ENCODE measurements at regions not wholly inside any gene's neighbourhood (a gene's known extent, or its start where the extent isn't known, plus 50 kb on each side); places are given as distances from the start of the nearest gene placed in this dataset.

DNA sequence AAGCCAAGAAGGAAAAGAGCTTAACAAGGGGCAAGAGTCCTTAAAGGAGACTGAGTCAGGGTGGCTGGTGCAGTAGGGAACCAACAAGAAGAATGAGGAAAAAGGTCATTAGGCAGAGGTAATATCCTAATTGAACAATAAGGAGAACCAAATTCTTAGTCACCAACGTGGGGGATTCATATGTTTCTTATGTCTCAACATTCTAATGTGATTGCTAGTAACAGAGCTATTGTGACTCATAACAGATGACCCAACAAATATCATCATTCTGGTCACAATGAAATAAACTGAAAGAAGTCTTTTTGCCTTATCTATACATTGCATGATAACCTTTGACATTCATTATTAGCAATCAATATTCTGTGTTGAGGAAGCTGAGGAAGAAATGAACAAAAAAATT, 101.6 kb downstream of the RAP2A start:
- H3K4me3 ChIP-seq (ENCODE audit: low read depth, low read length) = no peak overlapping the region
- no peak for DNase-seq (ENCODE audit: low read depth)
- TF ChIP-seq, protein P1, sequence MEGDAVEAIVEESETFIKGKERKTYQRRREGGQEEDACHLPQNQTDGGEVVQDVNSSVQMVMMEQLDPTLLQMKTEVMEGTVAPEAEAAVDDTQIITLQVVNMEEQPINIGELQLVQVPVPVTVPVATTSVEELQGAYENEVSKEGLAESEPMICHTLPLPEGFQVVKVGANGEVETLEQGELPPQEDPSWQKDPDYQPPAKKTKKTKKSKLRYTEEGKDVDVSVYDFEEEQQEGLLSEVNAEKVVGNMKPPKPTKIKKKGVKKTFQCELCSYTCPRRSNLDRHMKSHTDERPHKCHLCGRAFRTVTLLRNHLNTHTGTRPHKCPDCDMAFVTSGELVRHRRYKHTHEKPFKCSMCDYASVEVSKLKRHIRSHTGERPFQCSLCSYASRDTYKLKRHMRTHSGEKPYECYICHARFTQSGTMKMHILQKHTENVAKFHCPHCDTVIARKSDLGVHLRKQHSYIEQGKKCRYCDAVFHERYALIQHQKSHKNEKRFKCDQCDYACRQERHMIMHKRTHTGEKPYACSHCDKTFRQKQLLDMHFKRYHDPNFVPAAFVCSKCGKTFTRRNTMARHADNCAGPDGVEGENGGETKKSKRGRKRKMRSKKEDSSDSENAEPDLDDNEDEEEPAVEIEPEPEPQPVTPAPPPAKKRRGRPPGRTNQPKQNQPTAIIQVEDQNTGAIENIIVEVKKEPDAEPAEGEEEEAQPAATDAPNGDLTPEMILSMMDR (IDR thresholded peaks at IDR 0.05; ENCODE audit: insufficient read depth, low read depth, low read length) = no peak

DNA sequence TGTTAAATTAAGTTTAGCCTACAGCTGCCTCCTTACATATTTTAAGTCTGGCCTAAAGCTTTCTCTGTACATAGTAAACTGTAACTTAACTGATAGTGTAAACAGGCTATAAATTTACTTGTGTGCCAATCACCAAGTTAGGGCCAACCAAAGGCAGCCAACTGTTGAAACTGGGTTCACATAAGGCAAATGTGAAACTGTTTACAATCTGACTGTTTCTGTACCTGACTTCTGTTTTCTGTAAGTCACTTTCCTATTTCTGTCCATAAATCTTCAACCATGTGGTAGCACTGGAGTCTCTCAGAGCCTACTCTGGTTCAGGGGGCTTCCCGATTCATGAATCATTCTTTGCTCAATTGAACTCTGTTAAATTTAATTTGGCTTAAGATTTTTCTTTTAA, 103.1 kb downstream of the RAP2A start:
- H3K4me3 ChIP-seq (ENCODE audit: low read depth, low read length) = no peak overlapping the region
- DNase-seq (ENCODE audit: low read depth) = peak; percentile 40
- TF ChIP-seq, protein P1 (IDR thresholded peaks at IDR 0.05; ENCODE audit: insufficient read depth, low read depth, low read length) = no peak

DNA sequence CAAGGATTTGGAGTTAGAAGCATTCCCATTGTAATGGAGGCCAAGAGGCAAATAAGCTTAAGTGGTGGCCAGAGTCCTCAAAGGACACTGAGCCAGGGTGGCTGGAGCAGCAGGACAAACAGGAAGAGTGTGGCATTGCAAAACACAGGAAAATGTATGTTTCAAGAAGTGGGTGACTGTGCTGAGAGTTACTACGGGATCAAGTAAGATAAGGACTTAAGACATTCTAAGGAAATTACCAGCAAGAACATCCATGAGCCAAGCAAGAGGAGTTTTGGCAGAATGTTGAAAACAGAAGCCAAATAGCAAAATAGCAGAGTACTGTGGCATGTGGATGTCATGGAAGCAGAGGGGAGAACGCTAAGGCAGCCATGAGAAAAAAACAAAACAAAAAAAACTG, 104.2 kb downstream of the RAP2A start:
- peak; percentile 27 for DNase-seq (ENCODE audit: low read depth)
- H3K4me3 ChIP-seq (ENCODE audit: low read depth, low read length) = no peak overlapping the region
- TF ChIP-seq, protein P1 (IDR thresholded peaks at IDR 0.05; ENCODE audit: insufficient read depth, low read depth, low read length) = no peak

DNA sequence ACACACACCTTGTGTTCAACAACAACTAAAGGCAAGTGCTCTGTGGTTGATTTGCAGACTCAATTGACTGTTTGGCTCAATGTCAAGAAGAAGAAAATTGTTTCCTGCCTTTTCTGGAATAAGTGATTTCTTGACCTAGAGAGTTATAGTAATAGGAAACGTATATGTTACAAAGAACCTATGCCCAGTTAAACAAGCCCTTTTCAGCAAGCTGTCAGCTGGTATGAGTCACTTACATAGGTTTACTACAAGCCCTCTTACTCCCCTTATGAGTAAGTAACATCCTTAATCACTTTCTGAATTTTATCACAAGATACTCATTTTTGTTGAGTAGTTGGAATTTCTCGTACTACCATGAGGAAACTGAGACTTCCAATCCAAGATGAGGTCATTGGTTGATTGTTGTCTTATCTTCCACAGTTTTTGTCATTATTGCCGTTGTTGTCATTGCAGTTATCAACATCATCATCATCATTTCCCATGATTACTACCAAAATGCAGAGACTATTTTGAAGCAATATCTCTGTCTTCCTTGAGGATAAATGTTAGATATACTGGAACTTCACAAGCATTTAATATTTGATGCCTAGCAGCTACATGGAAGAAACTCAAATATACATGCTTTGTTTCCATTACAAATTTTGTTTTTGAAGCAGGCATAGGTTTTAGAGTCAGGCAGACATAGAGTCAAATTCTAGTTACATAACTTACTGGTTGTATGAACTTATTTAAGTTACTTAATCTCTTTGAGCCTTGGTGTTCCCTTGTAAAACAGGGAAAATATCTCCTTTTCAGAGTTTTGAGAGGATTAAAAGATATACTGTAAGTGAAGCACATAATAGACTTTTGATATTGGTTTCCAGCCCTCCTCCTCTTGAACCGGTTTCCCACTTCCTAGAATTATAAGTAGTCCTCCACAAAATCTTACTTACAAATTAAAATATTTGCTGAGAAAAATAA, 106.0 kb downstream of the RAP2A start:
- no peak overlapping the region for H3K4me3 ChIP-seq (ENCODE audit: low read depth, low read length)
- peak; percentile 76 for DNase-seq (ENCODE audit: low read depth)
- TF ChIP-seq, protein P1 (IDR thresholded peaks at IDR 0.05; ENCODE audit: insufficient read depth, low read depth, low read length) = no peak

DNA sequence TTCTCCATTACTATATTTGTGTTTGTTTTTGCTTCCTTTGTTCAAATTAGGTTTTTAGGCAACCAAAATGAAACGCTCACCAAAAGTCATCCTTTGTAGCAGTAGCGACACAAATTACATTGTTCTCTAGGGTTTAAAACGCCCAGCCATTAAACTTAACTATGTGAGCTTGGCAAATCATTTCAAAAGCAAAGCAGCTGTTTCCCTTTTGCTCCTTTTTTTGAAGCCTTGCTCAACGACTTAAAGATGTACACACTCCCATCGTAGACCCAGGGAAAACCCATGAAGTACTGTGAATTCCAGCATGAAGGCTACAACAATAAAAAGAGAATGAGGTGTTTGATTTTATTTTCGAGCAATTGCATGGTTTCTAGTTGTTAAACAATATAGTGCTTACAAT, 106.7 kb downstream of the RAP2A start:
- H3K4me3 ChIP-seq (ENCODE audit: low read depth, low read length) = no peak overlapping the region
- TF ChIP-seq, protein P1 (IDR thresholded peaks at IDR 0.05; ENCODE audit: insufficient read depth, low read depth, low read length) = no peak
- DNase-seq (ENCODE audit: low read depth) = peak; percentile 78

DNA sequence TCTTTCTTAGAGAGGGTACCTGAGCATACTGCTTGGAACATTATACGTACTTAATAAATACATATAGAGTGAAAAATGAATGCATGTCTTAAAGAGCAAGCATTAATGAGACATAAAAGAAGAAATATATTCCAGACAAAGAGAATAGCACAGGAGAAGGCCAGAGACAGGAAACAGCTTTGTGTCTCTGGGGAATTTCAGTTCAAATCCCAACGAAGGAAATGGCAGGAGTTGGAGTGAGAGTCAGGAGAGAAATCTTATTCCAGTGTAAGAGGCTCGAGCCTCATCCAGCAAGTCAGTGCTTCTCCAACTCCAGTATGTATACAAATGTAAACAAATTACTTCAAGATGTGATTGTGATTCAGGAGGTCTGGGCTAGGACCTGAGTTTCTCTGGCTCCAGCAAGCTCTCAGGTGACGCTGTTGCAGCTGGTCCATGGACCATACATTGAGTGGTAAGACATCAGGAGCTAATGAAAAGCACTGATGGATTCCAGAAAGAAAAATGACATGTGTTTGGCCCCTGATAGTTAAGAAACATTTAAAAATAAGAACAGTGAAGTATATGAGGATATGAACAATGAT, 108.2 kb downstream of the RAP2A start:
- H3K4me3 ChIP-seq (ENCODE audit: low read depth, low read length) = no peak overlapping the region
- DNase-seq (ENCODE audit: low read depth) = no peak
- TF ChIP-seq, protein P1 (IDR thresholded peaks at IDR 0.05; ENCODE audit: insufficient read depth, low read depth, low read length) = no peak

All from fibroblast of villous mesenchyme (primary cell).